Trophoblast cell (in vitro differentiated cells and primary cell): ENCODE measurements at regions not wholly inside any gene's neighbourhood (a gene's known extent, or its start where the extent isn't known, plus 50 kb on each side); places are given as distances from the start of the nearest gene placed in this dataset.

Experiments used
- DNase-seq, 2 donors: peaks; one replicate each; pipeline ENCODE4 v3.0.0-alpha.2; 2016
- H2AFZ ChIP-seq: 2 replicates; pipeline ENCODE4 v1.6.1; 2013; ENCODE audit warnings: low read length, moderate library complexity, mild to moderate bottlenecking; ENCODE audit not compliant: insufficient read depth, poor library complexity
- H2AK5ac ChIP-seq: 2 replicates; pipeline ENCODE4 v1.6.1; 2013; ENCODE audit warnings: mild to moderate bottlenecking, low read length
- H2BK120ac ChIP-seq: 2 replicates; pipeline ENCODE4 v1.6.1; 2013; ENCODE audit warnings: low read length, mild to moderate bottlenecking, moderate library complexity; ENCODE audit not compliant: insufficient read depth, poor library complexity
- H2BK12ac ChIP-seq: 2 replicates; pipeline ENCODE4 v1.6.1; 2013; ENCODE audit warnings: mild to moderate bottlenecking, low read length, moderate library complexity
- H2BK5ac ChIP-seq: 2 replicates; pipeline ENCODE4 v1.6.1; 2013; ENCODE audit warnings: low read length, low read depth, moderate library complexity, mild to moderate bottlenecking; ENCODE audit not compliant: poor library complexity
- H3K14ac ChIP-seq: 2 replicates; pipeline ENCODE4 v1.6.1; 2013; ENCODE audit warnings: mild to moderate bottlenecking, low read length
- H3K18ac ChIP-seq: 2 replicates; pipeline ENCODE4 v1.6.1; 2013; ENCODE audit warnings: mild to moderate bottlenecking, low read length
- H3K23ac ChIP-seq: 2 replicates; pipeline ENCODE4 v1.6.1; 2013; ENCODE audit warnings: low read length
- H3K27ac ChIP-seq: 2 replicates; pipeline ENCODE4 v1.5.1; 2013; ENCODE audit warnings: low read depth, mild to moderate bottlenecking, inconsistent platforms, low read length, moderate library complexity
- H3K27me3 ChIP-seq: 2 replicates; pipeline ENCODE4 v1.6.1; 2013; ENCODE audit warnings: inconsistent platforms, mild to moderate bottlenecking, low read length, moderate library complexity; ENCODE audit not compliant: insufficient read depth
- H3K36me3 ChIP-seq, 2 experiments: 1 replicate in 1 of 2; 2 replicates in 1 of 2; pipeline ENCODE4 v1.6.1; 2013; ENCODE audit warnings: low read length in 2 of 2, mild to moderate bottlenecking in 2 of 2, moderate library complexity in 1 of 2; ENCODE audit not compliant: insufficient read depth in 2 of 2, control insufficient read depth in 1 of 2
- H3K4ac ChIP-seq: 2 replicates; pipeline ENCODE4 v1.6.1; 2013; ENCODE audit warnings: low read depth, mild to moderate bottlenecking, low read length, moderate library complexity
- H3K4me1 ChIP-seq, 2 experiments: 1 replicate in 1 of 2; 2 replicates in 1 of 2; pipeline ENCODE4 v1.6.1; 2013; ENCODE audit warnings: low read length in 2 of 2, mild to moderate bottlenecking in 2 of 2, moderate library complexity in 1 of 2; ENCODE audit not compliant: insufficient read depth in 2 of 2, control insufficient read depth in 1 of 2
- H3K4me2 ChIP-seq: 2 replicates; pipeline ENCODE4 v1.6.1; 2013; ENCODE audit warnings: inconsistent platforms, mild to moderate bottlenecking, low read length, moderate library complexity
- H3K4me3 ChIP-seq: 2 replicates; pipeline ENCODE4 v1.5.1; 2013; ENCODE audit warnings: mild to moderate bottlenecking, low read depth, low read length, inconsistent platforms
- H3K79me1 ChIP-seq: one replicate; pipeline ENCODE4 v1.6.1; 2013; ENCODE audit warnings: low read length
- H3K79me2 ChIP-seq: 2 replicates; pipeline ENCODE4 v1.6.1; 2013; ENCODE audit warnings: low read length, mild to moderate bottlenecking; ENCODE audit not compliant: control insufficient read depth, insufficient read depth, poor library complexity
- H3K9ac ChIP-seq: 2 replicates; pipeline ENCODE4 v1.6.1; 2013; ENCODE audit warnings: mild to moderate bottlenecking, low read length
- H3K9me3 ChIP-seq: 2 replicates; pipeline ENCODE4 v1.6.1; 2013; ENCODE audit warnings: low read depth, mild to moderate bottlenecking, control low read depth, inconsistent platforms, low read length; ENCODE audit not compliant: insufficient read depth
- H4K12ac ChIP-seq: 2 replicates; pipeline ENCODE4 v1.6.1; 2013; ENCODE audit warnings: low read depth, mild to moderate bottlenecking, low read length, moderate library complexity
- H4K8ac ChIP-seq: 2 replicates; pipeline ENCODE4 v1.6.1; 2013; ENCODE audit warnings: low read depth, mild to moderate bottlenecking, low read length, moderate library complexity
- H4K91ac ChIP-seq: one replicate; pipeline ENCODE4 v1.6.1; 2013; ENCODE audit warnings: low read depth, mild to moderate bottlenecking, low read length, moderate library complexity
- WGBS: extraction: QIAGEN DNeasy Blood & Tissue Kit; methylation state at CpG from one replicate; pipeline ENCODE4 v1.1.7; 2013; ENCODE audit warnings: missing lambda C conversion rate; ENCODE audit not compliant: insufficient read length, insufficient coverage; ENCODE audit errors: extremely low coverage; 5-methylcytosine and 5-hydroxymethylcytosine counted together

DNA sequence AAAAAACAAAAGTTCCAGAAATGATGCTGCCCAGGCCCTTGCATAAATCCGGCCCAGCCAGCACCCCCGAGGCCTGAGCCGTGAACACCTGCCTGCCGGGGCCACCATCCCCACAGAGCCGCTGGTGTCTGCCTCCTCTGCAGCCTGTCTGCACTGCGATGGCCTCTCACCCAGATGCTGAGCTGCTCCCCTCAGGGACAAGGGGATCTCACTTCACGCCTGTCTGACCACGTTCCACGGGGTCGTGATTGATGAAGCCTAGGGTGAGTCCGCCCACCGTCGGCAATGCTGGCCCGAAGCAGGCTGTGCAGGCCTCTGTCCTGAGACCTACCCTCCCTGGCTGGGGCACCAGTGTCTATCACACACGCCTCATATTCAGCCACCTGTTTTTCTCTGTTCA, 444.2 kb downstream of the EIPR1 start:
- Histone ChIP-seq H4K91ac (no peak overlapping the region), H2BK120ac (no peak overlapping the region), H3K4me1 (no peaks in the 10 kb centered on the region), H3K27ac (no peak overlapping the region), H3K4me3 (no peak overlapping the region), H4K8ac (no peak overlapping the region), H4K12ac (no peak overlapping the region), H3K4ac (no peak overlapping the region), H3K14ac (no peak overlapping the region), H3K23ac (no peak overlapping the region), H3K18ac (no peak overlapping the region), H3K36me3 (no peaks in the 10 kb centered on the region), H2BK5ac (no peak overlapping the region), H3K79me1 (no peaks in the 10 kb centered on the region), H3K9me3 (peaks cover 16% of the 10 kb centered on the region), H3K79me2 (no peaks in the 10 kb centered on the region), H2AFZ (no peak overlapping the region), H3K27me3 (no peaks in the 10 kb centered on the region), H3K4me2 (no peak overlapping the region), H3K9ac (no peak overlapping the region), H2AK5ac (no peak overlapping the region), H2BK12ac (no peak overlapping the region)
- no peak for DNase-seq
- no CpG with 5 or more reads among the region's 15 CpGs for WGBS

DNA sequence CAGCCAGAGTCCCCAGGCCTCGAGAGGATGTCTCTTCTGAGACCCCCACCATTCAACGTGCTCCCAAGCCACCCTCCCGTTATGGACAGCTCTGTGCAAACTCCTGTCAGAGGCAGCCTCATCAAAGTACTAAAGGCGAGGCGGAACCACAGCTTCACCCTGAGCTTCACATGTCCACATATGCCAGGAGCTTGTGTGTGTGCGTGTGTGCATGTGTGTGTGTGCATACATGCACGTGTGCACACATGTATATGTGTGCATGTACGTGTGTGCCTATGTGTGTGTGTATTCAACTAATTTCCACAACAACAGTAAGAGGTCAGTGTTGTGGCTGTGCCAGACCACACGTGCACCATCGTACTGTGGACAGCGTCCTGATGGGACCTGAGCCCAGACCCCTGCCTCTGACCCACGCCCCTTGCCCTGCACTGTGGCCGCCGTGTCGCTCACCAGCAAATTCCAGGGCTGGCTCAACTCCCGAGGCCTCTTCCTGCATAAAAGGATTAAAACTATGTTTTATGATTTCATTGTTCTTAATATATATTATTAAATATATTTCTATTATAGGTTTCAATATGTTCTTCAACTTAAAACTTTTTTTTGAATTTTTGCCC, 444.8 kb downstream of the EIPR1 start:
- H3K79me1 ChIP-seq = no peaks in the 10 kb centered on the region
- H3K9ac ChIP-seq = no peak overlapping the region
- no peaks in the 10 kb centered on the region for H3K36me3 ChIP-seq
- H3K23ac ChIP-seq = no peak overlapping the region
- H4K91ac ChIP-seq = no peak overlapping the region
- H3K27ac ChIP-seq = no peak overlapping the region
- H2BK120ac ChIP-seq = no peak overlapping the region
- H3K4me1 ChIP-seq = no peaks in the 10 kb centered on the region
- H3K27me3 ChIP-seq = no peaks in the 10 kb centered on the region
- H3K9me3 ChIP-seq = peaks cover 16% of the 10 kb centered on the region
- H3K14ac ChIP-seq = no peak overlapping the region
- H3K18ac ChIP-seq = no peak overlapping the region
- no peak overlapping the region for H2AFZ ChIP-seq
- no peak overlapping the region for H2BK5ac ChIP-seq
- H4K8ac ChIP-seq = no peak overlapping the region
- no peak overlapping the region for H2AK5ac ChIP-seq
- no peak for DNase-seq
- no peak overlapping the region for H3K4ac ChIP-seq
- H3K4me3 ChIP-seq = no peak overlapping the region
- H4K12ac ChIP-seq = no peak overlapping the region
- no peak overlapping the region for H3K4me2 ChIP-seq
- no peaks in the 10 kb centered on the region for H3K79me2 ChIP-seq
- no CpG with 5 or more reads among the region's 16 CpGs for WGBS
- no peak overlapping the region for H2BK12ac ChIP-seq

DNA sequence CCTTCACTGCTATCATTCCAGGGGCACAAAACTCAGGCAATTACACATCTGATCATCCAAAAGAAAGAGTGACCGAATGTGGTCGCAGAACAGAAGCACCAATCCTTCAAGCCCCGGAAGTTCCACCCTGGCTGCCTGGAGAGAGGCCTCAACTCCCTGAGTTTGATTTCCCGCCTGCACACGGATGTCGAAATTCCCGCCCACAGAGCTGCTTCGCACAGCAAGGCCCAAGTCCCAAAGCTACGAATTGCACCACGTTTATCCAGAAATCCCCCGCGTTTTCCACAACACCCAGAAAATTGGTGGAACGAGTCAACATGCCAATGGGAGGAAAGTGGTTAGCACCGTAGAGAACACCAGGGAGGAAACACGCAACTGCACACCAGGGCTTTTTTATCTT, 445.4 kb downstream of the EIPR1 start:
- no peak overlapping the region for H3K14ac ChIP-seq

DNA sequence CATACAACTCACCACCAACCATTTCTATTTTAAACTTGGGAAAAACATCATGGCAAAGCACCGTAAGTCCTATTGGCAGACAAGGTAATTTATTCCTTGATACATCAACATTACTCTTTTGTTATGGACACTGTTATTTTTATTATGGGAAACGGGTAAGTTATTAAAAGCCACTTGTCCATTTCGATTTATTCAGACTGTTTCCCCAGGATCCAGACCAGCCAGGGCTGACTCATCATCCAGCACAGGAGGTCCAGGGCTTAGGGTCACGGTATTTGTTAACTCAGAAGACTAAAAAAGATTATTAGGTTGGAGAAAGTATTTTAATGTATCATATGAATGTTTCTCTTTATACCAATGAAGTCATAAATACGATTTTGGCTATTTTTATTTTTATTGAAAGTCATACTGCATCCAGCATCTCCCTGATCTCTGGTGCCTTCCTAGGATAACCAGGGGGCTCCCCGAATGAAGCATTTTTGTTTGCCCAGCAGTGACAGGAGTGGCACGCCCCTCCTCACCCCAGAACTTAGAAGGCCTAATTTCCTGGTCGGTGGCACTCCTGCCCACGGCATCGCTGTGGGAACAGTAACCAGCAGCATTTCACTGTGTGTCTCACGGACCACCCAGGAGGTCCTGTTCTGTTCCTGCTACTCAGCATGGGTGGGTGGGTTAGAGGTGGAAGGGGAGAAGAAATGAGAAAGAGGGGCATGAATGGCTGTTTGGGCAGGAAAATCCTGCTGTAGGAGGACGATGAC, 446.1 kb downstream of the EIPR1 start:
- no peak overlapping the region for H3K18ac ChIP-seq
- no peak overlapping the region for H2BK12ac ChIP-seq
- H3K27ac ChIP-seq = no peak overlapping the region
- no peak overlapping the region for H4K12ac ChIP-seq
- no peak overlapping the region for H3K4ac ChIP-seq
- no peak overlapping the region for H4K8ac ChIP-seq
- no peak overlapping the region for H2BK120ac ChIP-seq
- no peak for DNase-seq
- no peak overlapping the region for H3K14ac ChIP-seq
- no peak overlapping the region for H2AFZ ChIP-seq
- no peaks in the 10 kb centered on the region for H3K79me1 ChIP-seq
- no peak overlapping the region for H3K23ac ChIP-seq
- no peak overlapping the region for H3K4me3 ChIP-seq
- no peak overlapping the region for H3K4me2 ChIP-seq
- H3K9me3 ChIP-seq = peaks cover 9% of the 10 kb centered on the region
- no peaks in the 10 kb centered on the region for H3K4me1 ChIP-seq
- no peaks in the 10 kb centered on the region for H3K36me3 ChIP-seq
- H4K91ac ChIP-seq = no peak overlapping the region
- no peaks in the 10 kb centered on the region for H3K79me2 ChIP-seq
- H2AK5ac ChIP-seq = no peak overlapping the region
- H3K27me3 ChIP-seq = no peaks in the 10 kb centered on the region
- no CpG with 5 or more reads among the region's 12 CpGs for WGBS
- H2BK5ac ChIP-seq = no peak overlapping the region
- no peak overlapping the region for H3K9ac ChIP-seq

More for the DNA sequence above, 445.4 kb downstream of the EIPR1 start:
- H2AK5ac ChIP-seq = no peak overlapping the region
- no peak overlapping the region for H3K23ac ChIP-seq
- H3K79me2 ChIP-seq = no peaks in the 10 kb centered on the region
- no peak overlapping the region for H4K8ac ChIP-seq
- H2BK12ac ChIP-seq = no peak overlapping the region
- no peak overlapping the region for H3K9ac ChIP-seq
- peaks cover 14% of the 10 kb centered on the region for H3K9me3 ChIP-seq
- no peak overlapping the region for H3K4me3 ChIP-seq
- H4K12ac ChIP-seq = no peak overlapping the region
- H4K91ac ChIP-seq = no peak overlapping the region
- no CpG with 5 or more reads among the region's 15 CpGs for WGBS
- no peak overlapping the region for H3K4me2 ChIP-seq
- H2BK120ac ChIP-seq = no peak overlapping the region
- no peak overlapping the region for H3K27ac ChIP-seq
- no peaks in the 10 kb centered on the region for H3K79me1 ChIP-seq
- no peak overlapping the region for H2BK5ac ChIP-seq
- no peaks in the 10 kb centered on the region for H3K36me3 ChIP-seq
- H2AFZ ChIP-seq = no peak overlapping the region
- H3K18ac ChIP-seq = no peak overlapping the region
- H3K4ac ChIP-seq = no peak overlapping the region
- H3K27me3 ChIP-seq = no peaks in the 10 kb centered on the region
- H3K4me1 ChIP-seq = no peaks in the 10 kb centered on the region
- no peak for DNase-seq
